SK-N-SH (cell line): ENCODE measurements at regions not wholly inside any gene's neighbourhood (a gene's known extent, or its start where the extent isn't known, plus 50 kb on each side); places are given as distances from the start of the nearest gene placed in this dataset.

Experiments used
- CTCF ChIA-PET: fragments of 300-600, 350-600 bp; formaldehyde crosslinking; extraction: SDS; loops from one replicate; lab custom pipeline; 2021; lab: Yijun Ruan, JAX
- POLR2A ChIA-PET: fragments of 350-600 bp; sonication (Branson Sonifier 250); formaldehyde crosslinking; extraction: SDS; loops from one replicate; lab custom pipeline; 2020; ENCODE audit warnings: antibody characterized with exemption, inconsistent platforms; lab: Yijun Ruan, JAX
- DNase-seq: peaks from one replicate; pipeline ENCODE4 v3.0.0; 2012
- H2AFZ ChIP-seq: fragments of 200-600 bp; sonication (generic); 2 replicates; pipeline ENCODE4 v1.8.1; 2016; ENCODE audit warnings: antibody characterized with exemption, mild to moderate bottlenecking, low read depth
- H3F3A ChIP-seq: fragments of 200-600 bp; sonication (generic); replicated peaks from 2 replicates; pipeline ENCODE3; 2016; ENCODE audit warnings: antibody characterized with exemption, mild to moderate bottlenecking; ENCODE audit not compliant: insufficient read depth
- H3K27ac ChIP-seq, 2 experiments: fragments of 200-500 bp in 1 of 2; fragments of 200-600 bp in 1 of 2; sonication (Bioruptor generic) in 1 of 2; sonication (generic), shearing (Covaris generic) in 1 of 2; 2 replicates each; pipeline versions ENCODE4 v1.5.1 to v1.6.1; 2014 to 2016; ENCODE audit warnings: low read depth in 2 of 2, inconsistent platforms in 1 of 2, low read length in 1 of 2, mild to moderate bottlenecking in 1 of 2, mixed read lengths in 1 of 2
- H3K27me3 ChIP-seq: fragments of 200-600 bp; sonication (generic), shearing (Covaris generic); 2 replicates; pipeline ENCODE4 v1.6.1; 2016; ENCODE audit warnings: mixed run types; ENCODE audit not compliant: insufficient read depth
- H3K36me3 ChIP-seq, 2 experiments: fragments of 200-500 bp in 1 of 2; fragments of 200-600 bp in 1 of 2; sonication (Bioruptor generic) in 1 of 2; sonication (generic) in 1 of 2; replicated peaks in 1 of 2; 2 replicates each; pipeline versions ENCODE3 to v1.5.1; 2014 to 2016; ENCODE audit warnings: low read length in 1 of 2, mild to moderate bottlenecking in 1 of 2; ENCODE audit not compliant: insufficient read depth in 2 of 2, control insufficient read depth in 1 of 2
- H3K4me1 ChIP-seq, 2 experiments: fragments of 200-500 bp in 1 of 2; fragments of 200-600 bp in 1 of 2; sonication (Bioruptor generic) in 1 of 2; sonication (generic), shearing (Covaris generic) in 1 of 2; 2 replicates each; pipeline versions ENCODE4 v1.5.1 to v1.6.1; 2014 to 2016; ENCODE audit warnings: low read depth in 1 of 2, low read length in 1 of 2, mixed run types in 1 of 2; ENCODE audit not compliant: insufficient read depth in 2 of 2, control insufficient read depth in 1 of 2
- H3K4me2 ChIP-seq: fragments of 200-600 bp; sonication (generic), shearing (Covaris generic); 2 replicates; pipeline ENCODE4 v1.6.1; 2017; ENCODE audit warnings: mixed run types
- H3K4me3 ChIP-seq, 2 experiments: fragments of 200-500 bp in 1 of 2; fragments of 200-600 bp in 1 of 2; sonication (Bioruptor generic) in 1 of 2; sonication (generic), shearing (Covaris generic) in 1 of 2; 2 replicates each; pipeline versions ENCODE4 v1.5.1 to v1.8.1; 2014 to 2016; ENCODE audit warnings: low read depth in 2 of 2, inconsistent platforms in 1 of 2, low read length in 1 of 2, mild to moderate bottlenecking in 1 of 2, mixed read lengths in 1 of 2, moderate library complexity in 1 of 2
- H3K79me2 ChIP-seq: fragments of 200-600 bp; sonication (generic); 2 replicates; pipeline ENCODE4 v1.8.1; 2017; ENCODE audit warnings: mild to moderate bottlenecking; ENCODE audit not compliant: insufficient read depth
- H3K9ac ChIP-seq: fragments of 200-600 bp; sonication (generic); 2 replicates; pipeline ENCODE4 v1.6.1; 2017; ENCODE audit warnings: mixed run types
- H3K9me2 ChIP-seq: fragments of 200-600 bp; sonication (generic); 2 replicates; pipeline ENCODE4 v1.6.1; 2017; ENCODE audit warnings: mixed run types
- H3K9me3 ChIP-seq: fragments of 200-600 bp; sonication (generic); 2 replicates; pipeline ENCODE4 v1.6.1; 2017; ENCODE audit warnings: mixed run types, mild to moderate bottlenecking, moderate library complexity
- H4K20me1 ChIP-seq: fragments of 200-600 bp; sonication (generic); 2 replicates; pipeline ENCODE4 v1.6.1; 2017; ENCODE audit warnings: mild to moderate bottlenecking, mixed run types; ENCODE audit not compliant: insufficient read depth
- ELF1 ChIP-seq: IDR thresholded peaks from 2 replicates; pipeline ENCODE4 v1.4.0; 2012
- EZH2phosphoT487 ChIP-seq: fragments of 200-600 bp; sonication (generic); IDR thresholded peaks from 2 replicates; pipeline ENCODE4 v1.6.1; 2017; ENCODE audit warnings: low read depth, mixed run types, mild to moderate bottlenecking, antibody characterized with exemption, moderate library complexity, borderline replicate concordance
- FOSL2 ChIP-seq: IDR thresholded peaks from 2 replicates; pipeline ENCODE4 v1.4.0; 2012; ENCODE audit warnings: low read depth, mild to moderate bottlenecking, moderate library complexity, borderline replicate concordance
- GATA2 ChIP-seq: sonication (generic); formaldehyde crosslinking; IDR thresholded peaks from 2 replicates; pipeline ENCODE4 v1.5.0; 2020; ENCODE audit warnings: mild to moderate bottlenecking, missing genetic modification reagents
- MAX ChIP-seq: IDR thresholded peaks from 2 replicates; pipeline ENCODE4 v1.4.0; 2012; ENCODE audit warnings: low read depth
- NRF1 ChIP-seq: IDR thresholded peaks from 2 replicates; pipeline ENCODE4 v1.6.1; 2012; ENCODE audit warnings: low read depth, mild to moderate bottlenecking, low read length
- PBX3 ChIP-seq: IDR thresholded peaks from 2 replicates; pipeline ENCODE4; 2012
- RFX5 ChIP-seq: IDR thresholded peaks from 2 replicates; pipeline ENCODE4 v1.6.1; 2012; ENCODE audit warnings: mild to moderate bottlenecking, improper control_type of control experiment, low read length
- RXRA ChIP-seq: IDR thresholded peaks from 2 replicates; pipeline ENCODE4 v1.4.0; 2012; ENCODE audit warnings: low read depth, mild to moderate bottlenecking, borderline replicate concordance
- USF1 ChIP-seq: IDR thresholded peaks from 2 replicates; pipeline ENCODE4 v1.4.0; 2012; ENCODE audit warnings: low read depth, borderline replicate concordance
- WGBS: methylation state at CpG from one replicate; pipeline ENCODE4 v1.1.6; 2017; ENCODE audit warnings: low lambda C conversion rate; 5-methylcytosine and 5-hydroxymethylcytosine counted together

- H3K9me2 ChIP-seq = no peaks in the 10 kb centered on the region
- H3K9me3 ChIP-seq = no peaks in the 10 kb centered on the region
- WGBS = 50% methylated on average over 3 of the region's 3 CpGs
- 0 out of 2 replicates have a peak, but pooled peaks cover 3% of the 10 kb centered on the region for H3K79me2 ChIP-seq
- H3K4me2 ChIP-seq = no peak overlapping the region
- H3K4me3 ChIP-seq = no peak overlapping the region
- H3K36me3 ChIP-seq = no peaks in the 10 kb centered on the region
- no peak for DNase-seq
- H3K27me3 ChIP-seq = no peaks in the 10 kb centered on the region
- TF ChIP-seq USF1 (no peak), MAX (no peak), FOSL2 (no peak), EZH2phosphoT487 (no peak), RFX5 (no peak), NRF1 (no peak), GATA2 (CRISPR knock-in tag) (no peak), ELF1 (no peak)
- no peak overlapping the region for H3K27ac ChIP-seq
- no peaks in the 10 kb centered on the region for H4K20me1 ChIP-seq
- no peak overlapping the region for H2AFZ ChIP-seq
- peaks cover 49% of the 10 kb centered on the region for H3F3A ChIP-seq
- no peak overlapping the region for H3K9ac ChIP-seq
- POLR2A ChIA-PET = no interaction called here
- CTCF ChIA-PET = no interaction called here
- H3K4me1 ChIP-seq = peaks cover 0 to 40% of the 10 kb centered on the region in 2 experiments; a peak in 2 of 4 replicates
Measured at GRCh38 chr16:86927699-86928098, 349.4 kb downstream of the FOXL1 start.

- DNase-seq = no peak
- TF ChIP-seq PBX3 (no peak), RXRA (0 out of 2 replicates have a peak, but pooled peaks have one; percentile 21)
- no peak overlapping the region for H3K4me3 ChIP-seq
- 0 out of 2 replicates have a peak, but pooled peaks cover 3% of the 10 kb centered on the region for H3K79me2 ChIP-seq
- H3K9ac ChIP-seq = peak overlapping the region; percentile 51
- CTCF ChIA-PET = no interaction called here
- no peaks in the 10 kb centered on the region for H3K9me3 ChIP-seq
- no peaks in the 10 kb centered on the region for H3K9me2 ChIP-seq
- POLR2A ChIA-PET = no interaction called here
- H3K4me1 ChIP-seq = peaks cover 0 to 40% of the 10 kb centered on the region in 2 experiments; a peak in 2 of 4 replicates
- H3F3A ChIP-seq = peaks cover 49% of the 10 kb centered on the region
- peak overlapping the region in 1 of 2 experiments; percentile 86; a peak in 2 of 4 replicates for H3K27ac ChIP-seq
- H3K36me3 ChIP-seq = no peaks in the 10 kb centered on the region
- peak overlapping the region; percentile 66; the same call in 1 of the 2 replicates for H3K4me2 ChIP-seq
- peak overlapping the region; percentile 63; the same call in 1 of the 2 replicates for H2AFZ ChIP-seq
- 46% methylated on average over 8 of the region's 9 CpGs for WGBS
- no peaks in the 10 kb centered on the region for H4K20me1 ChIP-seq
- H3K27me3 ChIP-seq = no peaks in the 10 kb centered on the region
Measured at GRCh38 chr16:86928523-86929011, 350.2 kb downstream of the FOXL1 start.
